Lower leg skin (tissue), 4 donors: ENCODE measurements at regions not wholly inside any gene's neighbourhood (a gene's known extent, or its start where the extent isn't known, plus 50 kb on each side); places are given as distances from the start of the nearest gene placed in this dataset.

Source experiments
- DNase-seq, 2 donors: peaks; one replicate each; pipeline ENCODE4 v3.0.0-alpha.2; 2019; ENCODE audit warnings: low spot score in 2 of 2
- H3K4me3 ChIP-seq: fragments of 200-600 bp; sonication (generic); 2 replicates; pipeline ENCODE4 v1.5.1; 2017; ENCODE audit warnings: mild to moderate bottlenecking, low read depth; ENCODE audit not compliant: poor library complexity, severe bottlenecking
- CTCF ChIP-seq, 3 donors: fragments of 450-650 bp; IDR thresholded peaks; one replicate each; pipeline ENCODE4 v1.5.1; 2016; ENCODE audit warnings: antibody characterized with exemption in 3 of 3, mild to moderate bottlenecking in 3 of 3, moderate library complexity in 2 of 3
- POLR2A ChIP-seq, 2 donors: fragments of 450-650 bp; IDR thresholded peaks; one replicate each; pipeline ENCODE4 v1.6.1; 2016 to 2017; ENCODE audit warnings: antibody characterized with exemption in 2 of 2, mild to moderate bottlenecking in 1 of 2, moderate library complexity in 1 of 2
- WGBS, 2 donors: methylation state at CpG; one replicate each; pipeline ENCODE4 v1.1.5; 2018; 5-methylcytosine and 5-hydroxymethylcytosine counted together
- intact Hi-C: fragments of 100-400 bp; cut with DNase I; formaldehyde crosslinking; loops from one replicate; pipeline ENCODE4 v1.15.0; 2023; ENCODE audit warnings: low total_unique reads

- WGBS, 2 donors = 94 to 95% methylated on average over 4 of the region's 4 CpGs
- TF ChIP-seq POLR2A (IDR thresholded peaks at IDR 0.05) (no peak), CTCF (IDR thresholded peaks at IDR 0.05) (no peak)
- no peak for DNase-seq
- intact Hi-C loops = no loop called here
- no peak overlapping the region for H3K4me3 ChIP-seq
Measured at GRCh38 chr7:130877991-130878305, 143.9 kb upstream of the KLF14 start.

GRCh38 chr7:130878785-130879184, 144.8 kb upstream of the KLF14 start:
- no peak for TF ChIP-seq CTCF (IDR thresholded peaks at IDR 0.05)
- no peak for TF ChIP-seq POLR2A (IDR thresholded peaks at IDR 0.05)
- no peak overlapping the region for H3K4me3 ChIP-seq
- intact Hi-C loops = no loop called here
- WGBS, 2 donors = 62 to 63% methylated on average over 2 of the region's 2 CpGs
- no peak for DNase-seq

- intact Hi-C loops = no loop called here
- no peak for TF ChIP-seq POLR2A (IDR thresholded peaks at IDR 0.05)
- TF ChIP-seq CTCF (IDR thresholded peaks at IDR 0.05) = no peak
- 86 to 89% methylated on average over 2 of the region's 2 CpGs for WGBS, 2 donors
- H3K4me3 ChIP-seq = no peak overlapping the region
- DNase-seq = no peak
Measured at GRCh38 chr7:130879191-130879590, 145.2 kb upstream of the KLF14 start.

- no peak overlapping the region for H3K4me3 ChIP-seq
- DNase-seq = no peak
- WGBS, 2 donors = 85 to 90% methylated on average over 5 of the region's 5 CpGs
- intact Hi-C loops = no loop called here
- no peak for TF ChIP-seq CTCF (IDR thresholded peaks at IDR 0.05)
- TF ChIP-seq POLR2A (IDR thresholded peaks at IDR 0.05) = no peak
Measured at GRCh38 chr7:130880668-130881067, 146.7 kb upstream of the KLF14 start.

GRCh38 chr7:130881091-130881798, 147.2 kb upstream of the KLF14 start:
- no peak overlapping the region for H3K4me3 ChIP-seq
- intact Hi-C loops = no loop called here
- TF ChIP-seq CTCF (IDR thresholded peaks at IDR 0.05) (no peak), POLR2A (IDR thresholded peaks at IDR 0.05) (no peak)
- DNase-seq = no peak
- WGBS, 2 donors = 67 to 70% methylated on average over 3 of the region's 3 CpGs

- 77 to 95% methylated on average over 5 of the region's 5 CpGs for WGBS, 2 donors
- intact Hi-C loops = no loop called here
- no peak for DNase-seq
- TF ChIP-seq POLR2A (IDR thresholded peaks at IDR 0.05) = no peak
- no peak for TF ChIP-seq CTCF (IDR thresholded peaks at IDR 0.05)
- H3K4me3 ChIP-seq = no peak overlapping the region
Measured at GRCh38 chr7:130881799-130882141, 147.8 kb upstream of the KLF14 start.
